ENCODE measurements at regions not wholly inside any gene's neighbourhood (a gene's known extent, or its start where the extent isn't known, plus 50 kb on each side); places are given as distances from the start of the nearest gene placed in this dataset.

DNA sequence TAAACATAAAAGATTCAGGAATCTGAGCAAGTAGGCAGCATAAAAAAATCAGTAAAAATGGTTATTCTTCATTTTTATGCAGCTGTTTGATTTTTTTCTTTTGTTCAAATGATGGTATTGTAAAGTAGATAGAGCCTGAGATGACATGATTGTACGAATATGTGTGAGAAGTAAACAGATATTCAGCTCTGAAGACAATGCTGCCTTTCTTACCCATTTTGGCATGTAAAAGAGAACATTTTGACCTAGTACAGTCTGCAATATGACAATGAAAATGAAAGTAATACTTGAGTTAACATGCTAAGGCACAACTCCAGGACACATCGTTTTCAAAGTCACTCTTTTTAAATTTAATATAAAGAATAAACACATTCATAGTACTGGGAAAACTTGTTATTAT is 95.7 kb upstream of the NCAM2 start:
- TF ChIP-seq CTCF (IDR thresholded peaks at IDR 0.05; ENCODE audit: borderline replicate concordance, extremely low read depth, low read length, poor library complexity, severe bottlenecking) (no peak), EZH2 (IDR thresholded peaks at IDR 0.05; ENCODE audit: borderline replicate concordance, low read depth, low read length, severe bottlenecking) (no peak)

Data from DND-41 (cell line).